ENCODE measurements at regions not wholly inside any gene's neighbourhood (a gene's known extent, or its start where the extent isn't known, plus 50 kb on each side); places are given as distances from the start of the nearest gene placed in this dataset.

GRCh38 chr2:150404147-150404546, 83.3 kb downstream of the RND3 start:
- Mint-ChIP-seq H3K36me3 (ENCODE audit: low read depth) (no peaks in the 10 kb centered on the region), H3K27me3 (ENCODE audit: low read depth, poor library complexity) (no peaks in the 10 kb centered on the region), H3K4me3 (no peak overlapping the region), H3K27ac (no peak overlapping the region), H3K9me3 (peaks cover 16% of the 10 kb centered on the region), H3K4me1 (peaks cover 19% of the 10 kb centered on the region)
- TF ChIP-seq CTCF (IDR thresholded peaks at IDR 0.05): no peak
- DNase-seq: no peak

- Mint-ChIP-seq H3K27ac (no peak overlapping the region), H3K9me3 (peaks cover 18% of the 10 kb centered on the region), H3K27me3 (ENCODE audit: low read depth, poor library complexity) (no peaks in the 10 kb centered on the region), H3K4me3 (no peak overlapping the region), H3K4me1 (peaks cover 17% of the 10 kb centered on the region), H3K36me3 (ENCODE audit: low read depth) (no peaks in the 10 kb centered on the region)
- DNase-seq: no peak
- no peak for TF ChIP-seq CTCF (IDR thresholded peaks at IDR 0.05)
Measured at GRCh38 chr2:150403457-150403856, 84.0 kb downstream of the RND3 start.

- no peak for DNase-seq
- H3K9me3 Mint-ChIP-seq: peaks cover 18% of the 10 kb centered on the region
- no peak for TF ChIP-seq CTCF (IDR thresholded peaks at IDR 0.05)
- no peaks in the 10 kb centered on the region for H3K36me3 Mint-ChIP-seq (ENCODE audit: low read depth)
- H3K27ac Mint-ChIP-seq: no peak overlapping the region
- no peak overlapping the region for H3K4me3 Mint-ChIP-seq
- peaks cover 17% of the 10 kb centered on the region for H3K4me1 Mint-ChIP-seq
- no peaks in the 10 kb centered on the region for H3K27me3 Mint-ChIP-seq (ENCODE audit: low read depth, poor library complexity)
Measured at GRCh38 chr2:150402953-150403352, 84.5 kb downstream of the RND3 start.

GRCh38 chr2:150400849-150401248, 86.6 kb downstream of the RND3 start:
- no peak overlapping the region for H3K4me3 Mint-ChIP-seq
- no peak overlapping the region for H3K27ac Mint-ChIP-seq
- H3K36me3 Mint-ChIP-seq (ENCODE audit: low read depth): no peaks in the 10 kb centered on the region
- H3K4me1 Mint-ChIP-seq: peaks cover 9% of the 10 kb centered on the region
- H3K9me3 Mint-ChIP-seq: peaks cover 18% of the 10 kb centered on the region
- TF ChIP-seq CTCF (IDR thresholded peaks at IDR 0.05): no peak
- no peak for DNase-seq
- H3K27me3 Mint-ChIP-seq (ENCODE audit: low read depth, poor library complexity): no peaks in the 10 kb centered on the region

GRCh38 chr2:150392614-150393013, 94.9 kb downstream of the RND3 start:
- H3K4me3 Mint-ChIP-seq: no peak overlapping the region
- no peak for TF ChIP-seq CTCF (IDR thresholded peaks at IDR 0.05)
- H3K4me1 Mint-ChIP-seq: peaks cover 14% of the 10 kb centered on the region
- DNase-seq: no peak
- peaks cover 7% of the 10 kb centered on the region for H3K9me3 Mint-ChIP-seq
- H3K27ac Mint-ChIP-seq: no peak overlapping the region
- no peaks in the 10 kb centered on the region for H3K27me3 Mint-ChIP-seq (ENCODE audit: low read depth, poor library complexity)
- H3K36me3 Mint-ChIP-seq (ENCODE audit: low read depth): no peaks in the 10 kb centered on the region

GRCh38 chr2:150391779-150392178, 95.7 kb downstream of the RND3 start:
- Mint-ChIP-seq H3K27ac (no peak overlapping the region), H3K27me3 (ENCODE audit: low read depth, poor library complexity) (no peaks in the 10 kb centered on the region), H3K9me3 (peaks cover 15% of the 10 kb centered on the region), H3K36me3 (ENCODE audit: low read depth) (no peaks in the 10 kb centered on the region), H3K4me3 (no peak overlapping the region), H3K4me1 (peaks cover 14% of the 10 kb centered on the region)
- no peak for DNase-seq
- no peak for TF ChIP-seq CTCF (IDR thresholded peaks at IDR 0.05)

All from nephron progenitor cell (in vitro differentiated cells).